ENCODE measurements at regions not wholly inside any gene's neighbourhood (a gene's known extent, or its start where the extent isn't known, plus 50 kb on each side); places are given as distances from the start of the nearest gene placed in this dataset.

GRCh38 chr9:118558026-118558425, 811.2 kb downstream of the BRINP1 start:
- TF ChIP-seq ESRRA (IDR thresholded peaks at IDR 0.05; ENCODE audit: borderline replicate concordance, low read length) (no peak), JUN (IDR thresholded peaks at IDR 0.05) (no peak)
- TF ChIP-seq, protein P1, sequence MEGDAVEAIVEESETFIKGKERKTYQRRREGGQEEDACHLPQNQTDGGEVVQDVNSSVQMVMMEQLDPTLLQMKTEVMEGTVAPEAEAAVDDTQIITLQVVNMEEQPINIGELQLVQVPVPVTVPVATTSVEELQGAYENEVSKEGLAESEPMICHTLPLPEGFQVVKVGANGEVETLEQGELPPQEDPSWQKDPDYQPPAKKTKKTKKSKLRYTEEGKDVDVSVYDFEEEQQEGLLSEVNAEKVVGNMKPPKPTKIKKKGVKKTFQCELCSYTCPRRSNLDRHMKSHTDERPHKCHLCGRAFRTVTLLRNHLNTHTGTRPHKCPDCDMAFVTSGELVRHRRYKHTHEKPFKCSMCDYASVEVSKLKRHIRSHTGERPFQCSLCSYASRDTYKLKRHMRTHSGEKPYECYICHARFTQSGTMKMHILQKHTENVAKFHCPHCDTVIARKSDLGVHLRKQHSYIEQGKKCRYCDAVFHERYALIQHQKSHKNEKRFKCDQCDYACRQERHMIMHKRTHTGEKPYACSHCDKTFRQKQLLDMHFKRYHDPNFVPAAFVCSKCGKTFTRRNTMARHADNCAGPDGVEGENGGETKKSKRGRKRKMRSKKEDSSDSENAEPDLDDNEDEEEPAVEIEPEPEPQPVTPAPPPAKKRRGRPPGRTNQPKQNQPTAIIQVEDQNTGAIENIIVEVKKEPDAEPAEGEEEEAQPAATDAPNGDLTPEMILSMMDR (IDR thresholded peaks at IDR 0.05), result no peak

All from A549 (cell line).